ENCODE measurements at regions not wholly inside any gene's neighbourhood (a gene's known extent, or its start where the extent isn't known, plus 50 kb on each side); places are given as distances from the start of the nearest gene placed in this dataset.
"Not testable (repeated sequence)": the region's sequence is repeated elsewhere in the genome, so short reads cannot be mapped to it uniquely, and the experiment has no call there.

- H3K27ac Mint-ChIP-seq = no peak overlapping the region
- no peaks in the 10 kb centered on the region for H3K36me3 Mint-ChIP-seq (ENCODE audit: insufficient read depth)
- no peaks in the 10 kb centered on the region for H3K4me1 Mint-ChIP-seq (ENCODE audit: low read depth in 2 of 2)
- ATAC-seq (replicated peaks) (no peak), DNase-seq (no peak)
- no peaks in the 10 kb centered on the region for H3K27me3 Mint-ChIP-seq
- no peak overlapping the region for H3K4me3 Mint-ChIP-seq
- H3K9me3 Mint-ChIP-seq = peaks cover 6 to 11% of the 10 kb centered on the region in 2 donors
Observed at GRCh38 chr10:65235266-65235665, 1690.6 kb upstream of the LRRTM3 start.

- Mint-ChIP-seq H3K27me3 (no peaks in the 10 kb centered on the region), H3K9me3 (peaks cover 7 to 11% of the 10 kb centered on the region in 2 donors), H3K4me1 (ENCODE audit: low read depth in 2 of 2) (no peaks in the 10 kb centered on the region), H3K4me3 (no peak overlapping the region), H3K27ac (no peak overlapping the region), H3K36me3 (ENCODE audit: insufficient read depth) (no peaks in the 10 kb centered on the region)
- DNase-seq (no peak), ATAC-seq (replicated peaks) (no peak)
Observed at GRCh38 chr10:65235846-65236245, 1690.0 kb upstream of the LRRTM3 start.

GRCh38 chr10:65265451-65265954 is 1660.3 kb upstream of the LRRTM3 start:
- ATAC-seq (replicated peaks) = no peak
- Mint-ChIP-seq H3K27me3 (no peaks in the 10 kb centered on the region), H3K27ac (no peak overlapping the region), H3K4me3 (no peak overlapping the region), H3K36me3 (ENCODE audit: insufficient read depth) (no peaks in the 10 kb centered on the region), H3K4me1 (ENCODE audit: low read depth in 2 of 2) (no peaks in the 10 kb centered on the region), H3K9me3 (peaks cover 8 to 13% of the 10 kb centered on the region in 2 donors)
- DNase-seq = no peak

- not testable (repeated sequence) for H3K27me3 Mint-ChIP-seq; DNase-seq; H3K4me1 Mint-ChIP-seq (ENCODE audit: low read depth in 2 of 2); H3K27ac Mint-ChIP-seq; ATAC-seq (replicated peaks); H3K36me3 Mint-ChIP-seq (ENCODE audit: insufficient read depth); H3K9me3 Mint-ChIP-seq; H3K4me3 Mint-ChIP-seq
Observed at GRCh38 chr10:65269551-65269950, 1656.3 kb upstream of the LRRTM3 start.

- H3K27ac Mint-ChIP-seq = no peak overlapping the region
- peaks cover 0 to 3% of the 10 kb centered on the region in 2 donors for H3K9me3 Mint-ChIP-seq
- H3K4me1 Mint-ChIP-seq (ENCODE audit: low read depth in 2 of 2) = no peaks in the 10 kb centered on the region
- no peak for ATAC-seq (replicated peaks)
- no peaks in the 10 kb centered on the region for H3K27me3 Mint-ChIP-seq
- no peak for DNase-seq
- no peaks in the 10 kb centered on the region for H3K36me3 Mint-ChIP-seq (ENCODE audit: insufficient read depth)
- no peak overlapping the region for H3K4me3 Mint-ChIP-seq
Observed at GRCh38 chr10:65270969-65271368, 1654.9 kb upstream of the LRRTM3 start.

GRCh38 chr10:65273115-65273514 is 1652.7 kb upstream of the LRRTM3 start:
- H3K27ac Mint-ChIP-seq = no peak overlapping the region
- H3K9me3 Mint-ChIP-seq = peaks cover 0 to 2% of the 10 kb centered on the region in 2 donors
- H3K27me3 Mint-ChIP-seq = no peaks in the 10 kb centered on the region
- no peak for DNase-seq
- H3K4me3 Mint-ChIP-seq = no peak overlapping the region
- H3K4me1 Mint-ChIP-seq (ENCODE audit: low read depth in 2 of 2) = no peaks in the 10 kb centered on the region
- no peak for ATAC-seq (replicated peaks)
- H3K36me3 Mint-ChIP-seq (ENCODE audit: insufficient read depth) = no peaks in the 10 kb centered on the region

GRCh38 chr10:65275296-65275695 is 1650.5 kb upstream of the LRRTM3 start:
- H3K4me1 Mint-ChIP-seq (ENCODE audit: low read depth in 2 of 2) = no peaks in the 10 kb centered on the region
- ATAC-seq (replicated peaks) (no peak), DNase-seq (no peak)
- H3K27me3 Mint-ChIP-seq = no peaks in the 10 kb centered on the region
- H3K4me3 Mint-ChIP-seq = no peak overlapping the region
- no peak overlapping the region for H3K27ac Mint-ChIP-seq
- peaks cover 0 to 2% of the 10 kb centered on the region in 2 donors for H3K9me3 Mint-ChIP-seq
- H3K36me3 Mint-ChIP-seq (ENCODE audit: insufficient read depth) = no peaks in the 10 kb centered on the region

- ATAC-seq (replicated peaks) (no peak), DNase-seq (no peak)
- Mint-ChIP-seq H3K4me3 (no peak overlapping the region), H3K27me3 (no peaks in the 10 kb centered on the region), H3K9me3 (peaks cover 14 to 27% of the 10 kb centered on the region in 2 donors), H3K27ac (no peak overlapping the region), H3K4me1 (ENCODE audit: low read depth in 2 of 2) (no peaks in the 10 kb centered on the region), H3K36me3 (ENCODE audit: insufficient read depth) (no peaks in the 10 kb centered on the region)
Observed at GRCh38 chr10:65284495-65285041, 1641.3 kb upstream of the LRRTM3 start.

- not testable (repeated sequence) for ATAC-seq (replicated peaks); H3K36me3 Mint-ChIP-seq (ENCODE audit: insufficient read depth); DNase-seq; H3K27ac Mint-ChIP-seq; H3K4me3 Mint-ChIP-seq; H3K4me1 Mint-ChIP-seq (ENCODE audit: low read depth in 2 of 2); H3K27me3 Mint-ChIP-seq
- H3K9me3 Mint-ChIP-seq = peaks cover 16 to 27% of the 10 kb centered on the region in 2 donors
Observed at GRCh38 chr10:65285726-65286125, 1640.1 kb upstream of the LRRTM3 start.

GRCh38 chr10:65291286-65291685 is 1634.5 kb upstream of the LRRTM3 start:
- DNase-seq = no peak
- Mint-ChIP-seq H3K4me1 (ENCODE audit: low read depth in 2 of 2) (no peaks in the 10 kb centered on the region), H3K4me3 (no peak overlapping the region), H3K36me3 (ENCODE audit: insufficient read depth) (no peaks in the 10 kb centered on the region), H3K27ac (no peak overlapping the region), H3K9me3 (peaks cover 0 to 12% of the 10 kb centered on the region in 2 donors), H3K27me3 (no peaks in the 10 kb centered on the region)
- ATAC-seq (replicated peaks) = no peak

- peaks cover 0 to 10% of the 10 kb centered on the region in 2 donors for H3K9me3 Mint-ChIP-seq
- H3K4me1 Mint-ChIP-seq (ENCODE audit: low read depth in 2 of 2) = no peaks in the 10 kb centered on the region
- H3K27ac Mint-ChIP-seq = no peak overlapping the region
- DNase-seq (no peak), ATAC-seq (replicated peaks) (no peak)
- no peaks in the 10 kb centered on the region for H3K27me3 Mint-ChIP-seq
- no peak overlapping the region for H3K4me3 Mint-ChIP-seq
- H3K36me3 Mint-ChIP-seq (ENCODE audit: insufficient read depth) = no peaks in the 10 kb centered on the region
Observed at GRCh38 chr10:65292551-65292950, 1633.3 kb upstream of the LRRTM3 start.

- Mint-ChIP-seq H3K4me1 (ENCODE audit: low read depth in 2 of 2) (no peaks in the 10 kb centered on the region), H3K4me3 (no peak overlapping the region), H3K27ac (no peak overlapping the region), H3K36me3 (ENCODE audit: insufficient read depth) (no peaks in the 10 kb centered on the region), H3K9me3 (peaks cover 0 to 14% of the 10 kb centered on the region in 2 donors), H3K27me3 (no peaks in the 10 kb centered on the region)
- no peak for DNase-seq
- ATAC-seq (replicated peaks) = no peak
Observed at GRCh38 chr10:65294329-65294728, 1631.5 kb upstream of the LRRTM3 start.

GRCh38 chr10:65301181-65301580 is 1624.7 kb upstream of the LRRTM3 start:
- no peaks in the 10 kb centered on the region for H3K27me3 Mint-ChIP-seq
- H3K9me3 Mint-ChIP-seq = peaks cover 0 to 7% of the 10 kb centered on the region in 2 donors
- no peak overlapping the region for H3K4me3 Mint-ChIP-seq
- no peaks in the 10 kb centered on the region for H3K4me1 Mint-ChIP-seq (ENCODE audit: low read depth in 2 of 2)
- ATAC-seq (replicated peaks) = no peak
- no peaks in the 10 kb centered on the region for H3K36me3 Mint-ChIP-seq (ENCODE audit: insufficient read depth)
- H3K27ac Mint-ChIP-seq = no peak overlapping the region
- DNase-seq = no peak

- DNase-seq (no peak), ATAC-seq (replicated peaks) (no peak)
- H3K36me3 Mint-ChIP-seq (ENCODE audit: insufficient read depth) = no peaks in the 10 kb centered on the region
- no peaks in the 10 kb centered on the region for H3K27me3 Mint-ChIP-seq
- H3K4me1 Mint-ChIP-seq (ENCODE audit: low read depth in 2 of 2) = no peaks in the 10 kb centered on the region
- no peak overlapping the region for H3K27ac Mint-ChIP-seq
- H3K4me3 Mint-ChIP-seq = no peak overlapping the region
- peaks cover 9 to 10% of the 10 kb centered on the region in 2 donors for H3K9me3 Mint-ChIP-seq
Observed at GRCh38 chr10:65306201-65306600, 1619.6 kb upstream of the LRRTM3 start.

Measured in effector memory CD8-positive, alpha-beta T cell (primary cell).